ENCODE measurements at regions not wholly inside any gene's neighbourhood (a gene's known extent, or its start where the extent isn't known, plus 50 kb on each side); places are given as distances from the start of the nearest gene placed in this dataset.

DNA sequence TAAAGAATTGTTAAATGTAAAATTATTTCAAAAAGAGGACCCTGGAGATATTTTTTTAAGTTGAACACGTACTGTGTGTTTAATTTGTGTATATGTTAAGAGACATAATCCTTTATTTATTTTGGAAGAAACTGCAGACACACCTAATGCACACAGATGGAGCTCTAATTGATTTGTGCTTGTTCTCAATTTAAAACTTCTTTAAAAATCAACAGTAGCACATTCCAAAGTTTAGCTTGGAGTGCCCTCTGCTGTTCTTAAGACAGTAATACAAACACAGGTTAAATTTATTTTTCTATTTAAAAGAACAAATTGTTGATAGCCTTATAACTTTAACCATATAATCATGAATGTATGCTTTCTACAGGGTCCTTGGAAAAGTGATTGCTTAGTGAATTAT is 277.6 kb upstream of the ADAMTS16 start:
- peaks cover 0 to 9% (median 0%) of the 10 kb centered on the region in 4 donors for H3K4me1 ChIP-seq
- ATAC-seq = peak; percentile 56 to 78 (median 61)
- H3K27ac ChIP-seq = no peak overlapping the region
- H3K36me3 ChIP-seq = no peaks in the 10 kb centered on the region
- no peaks in the 10 kb centered on the region for H3K9me3 ChIP-seq
- WGBS (ENCODE audit: insufficient coverage, low coverage, low lambda C conversion rate, missing lambda C conversion rate) = 0% methylated on average over 1 of the region's 1 CpG
- TF ChIP-seq, protein P1, sequence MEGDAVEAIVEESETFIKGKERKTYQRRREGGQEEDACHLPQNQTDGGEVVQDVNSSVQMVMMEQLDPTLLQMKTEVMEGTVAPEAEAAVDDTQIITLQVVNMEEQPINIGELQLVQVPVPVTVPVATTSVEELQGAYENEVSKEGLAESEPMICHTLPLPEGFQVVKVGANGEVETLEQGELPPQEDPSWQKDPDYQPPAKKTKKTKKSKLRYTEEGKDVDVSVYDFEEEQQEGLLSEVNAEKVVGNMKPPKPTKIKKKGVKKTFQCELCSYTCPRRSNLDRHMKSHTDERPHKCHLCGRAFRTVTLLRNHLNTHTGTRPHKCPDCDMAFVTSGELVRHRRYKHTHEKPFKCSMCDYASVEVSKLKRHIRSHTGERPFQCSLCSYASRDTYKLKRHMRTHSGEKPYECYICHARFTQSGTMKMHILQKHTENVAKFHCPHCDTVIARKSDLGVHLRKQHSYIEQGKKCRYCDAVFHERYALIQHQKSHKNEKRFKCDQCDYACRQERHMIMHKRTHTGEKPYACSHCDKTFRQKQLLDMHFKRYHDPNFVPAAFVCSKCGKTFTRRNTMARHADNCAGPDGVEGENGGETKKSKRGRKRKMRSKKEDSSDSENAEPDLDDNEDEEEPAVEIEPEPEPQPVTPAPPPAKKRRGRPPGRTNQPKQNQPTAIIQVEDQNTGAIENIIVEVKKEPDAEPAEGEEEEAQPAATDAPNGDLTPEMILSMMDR (IDR thresholded peaks at IDR 0.05) = peak; percentile 58 to 67 (median 62)
- TF ChIP-seq POLR2A (IDR thresholded peaks at IDR 0.05) = no peak
- no peak overlapping the region for H3K4me3 ChIP-seq
- intact Hi-C loops (cut with DNase I) = no loop called here
- H3K27me3 ChIP-seq = no peaks in the 10 kb centered on the region
- no peak for DNase-seq

DNA sequence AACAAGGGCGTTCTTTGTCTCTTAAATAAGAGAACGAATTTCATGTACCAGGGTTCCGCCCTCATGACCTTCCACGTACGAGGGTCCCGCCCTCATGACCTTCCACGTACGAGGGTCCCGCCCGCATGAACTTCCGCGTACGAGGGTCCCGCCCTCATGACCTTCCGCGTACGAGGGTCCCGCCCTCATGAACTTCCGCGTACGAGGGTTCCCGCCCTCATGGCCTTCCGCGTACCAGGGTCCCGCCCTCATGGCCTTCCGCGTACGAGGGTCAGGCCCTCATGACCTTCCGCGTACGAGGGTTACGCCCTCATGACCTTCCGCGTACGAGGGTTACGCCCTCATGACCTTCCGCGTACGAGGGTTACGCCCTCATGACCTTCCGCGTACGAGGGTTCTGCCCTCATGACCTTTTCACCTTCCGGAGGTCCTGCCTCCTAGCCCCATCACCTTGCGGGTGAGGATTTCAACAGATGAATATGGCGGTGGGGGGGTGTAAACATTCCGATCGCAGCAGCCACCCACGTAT is 273.9 kb upstream of the ADAMTS16 start:
- ATAC-seq (no peak), DNase-seq (no peak)
- Histone ChIP-seq H3K9me3 (no peaks in the 10 kb centered on the region), H3K27ac (no peak overlapping the region), H3K36me3 (no peaks in the 10 kb centered on the region), H3K4me3 (no peak overlapping the region), H3K4me1 (no peaks in the 10 kb centered on the region), H3K27me3 (no peaks in the 10 kb centered on the region)
- WGBS (ENCODE audit: insufficient coverage, low coverage, low lambda C conversion rate, missing lambda C conversion rate) = 91% methylated on average over 45 of the region's 49 CpGs
- no peak for TF ChIP-seq POLR2A (IDR thresholded peaks at IDR 0.05)
- TF ChIP-seq, protein P1 (IDR thresholded peaks at IDR 0.05) = no peak
- intact Hi-C loops (cut with DNase I) = no loop called here

DNA sequence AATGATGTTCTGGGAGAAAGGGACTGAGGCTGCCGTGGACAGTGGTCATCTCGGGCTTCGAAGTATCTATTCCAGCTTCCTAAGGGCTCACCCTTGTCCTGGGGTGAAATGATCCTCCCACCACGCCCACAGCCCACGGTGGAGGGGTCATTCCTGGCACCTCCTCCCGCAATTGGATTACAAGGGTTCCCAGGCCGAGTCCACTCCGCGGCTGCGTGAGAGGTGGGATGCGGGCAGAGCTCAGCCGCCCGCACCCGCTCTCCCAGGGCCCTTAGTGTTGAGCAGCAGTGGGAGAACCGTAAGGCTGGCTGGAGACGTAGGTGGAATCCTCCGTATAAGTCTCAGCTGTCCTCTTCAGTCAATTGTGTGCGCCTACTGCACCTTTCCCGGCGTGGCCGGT is 273.3 kb upstream of the ADAMTS16 start:
- H3K27me3 ChIP-seq = no peaks in the 10 kb centered on the region
- DNase-seq (no peak), ATAC-seq (no peak)
- no peak overlapping the region for H3K4me3 ChIP-seq
- no peak overlapping the region for H3K27ac ChIP-seq
- H3K4me1 ChIP-seq = no peaks in the 10 kb centered on the region
- H3K9me3 ChIP-seq = no peaks in the 10 kb centered on the region
- no peak for TF ChIP-seq POLR2A (IDR thresholded peaks at IDR 0.05)
- TF ChIP-seq, protein P1 (IDR thresholded peaks at IDR 0.05) = no peak
- 67% methylated on average over 3 of the region's 21 CpGs for WGBS (ENCODE audit: insufficient coverage, low coverage, low lambda C conversion rate, missing lambda C conversion rate)
- intact Hi-C loops (cut with DNase I) = no loop called here
- no peaks in the 10 kb centered on the region for H3K36me3 ChIP-seq

DNA sequence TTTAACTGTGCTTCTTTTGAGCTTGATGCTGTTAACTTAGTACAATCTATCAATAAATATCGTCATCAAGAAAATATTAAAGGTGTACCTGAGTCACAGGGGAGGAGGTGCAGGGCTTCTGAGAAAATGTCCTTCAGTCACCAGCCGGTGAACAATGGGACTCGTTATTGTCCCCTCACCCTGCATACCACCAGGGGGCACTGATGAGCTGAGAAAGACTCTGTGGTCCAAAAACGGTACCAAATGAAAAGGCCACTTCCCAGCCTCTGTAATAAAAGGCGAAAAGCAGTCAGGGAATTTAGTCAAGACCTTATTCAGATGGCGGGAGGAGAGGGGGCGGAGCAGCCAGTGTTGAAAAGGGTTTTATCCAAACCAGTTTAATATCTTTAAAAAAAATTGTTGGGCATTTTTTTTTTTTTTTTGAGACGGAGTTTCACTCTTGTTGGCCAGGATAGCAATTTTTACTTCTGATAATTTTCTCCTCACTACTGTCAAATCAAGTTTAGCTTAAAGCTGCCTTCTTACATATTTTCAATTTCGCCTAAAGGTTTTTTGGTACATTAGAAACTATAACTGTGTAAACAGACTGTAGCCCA is 271.9 kb upstream of the ADAMTS16 start:
- peak; percentile 78 to 90 (median 82) for ATAC-seq
- Histone ChIP-seq H3K27me3 (no peaks in the 10 kb centered on the region), H3K4me3 (no peak overlapping the region), H3K9me3 (no peaks in the 10 kb centered on the region), H3K27ac (no peak overlapping the region), H3K36me3 (no peaks in the 10 kb centered on the region), H3K4me1 (no peaks in the 10 kb centered on the region)
- intact Hi-C loops (cut with DNase I) = no loop called here
- TF ChIP-seq POLR2A (IDR thresholded peaks at IDR 0.05) = no peak
- TF ChIP-seq, protein P1 (IDR thresholded peaks at IDR 0.05) = peak; percentile 48 to 86 (median 82)
- DNase-seq = peak in 2 of 3 donors; percentile 53 to 74
- WGBS (ENCODE audit: insufficient coverage, low coverage, low lambda C conversion rate, missing lambda C conversion rate) = 10% methylated on average over 8 of the region's 9 CpGs
